GM21447 (cell line): ENCODE measurements at regions not wholly inside any gene's neighbourhood (a gene's known extent, or its start where the extent isn't known, plus 50 kb on each side); places are given as distances from the start of the nearest gene placed in this dataset.

ENCODE experiments used
- ATAC-seq: cut with Tn5 transposase; IDR thresholded peaks from one replicate; pipeline ENCODE4 v1.9.1; 2021; ENCODE audit not compliant: unreplicated experiment

DNA sequence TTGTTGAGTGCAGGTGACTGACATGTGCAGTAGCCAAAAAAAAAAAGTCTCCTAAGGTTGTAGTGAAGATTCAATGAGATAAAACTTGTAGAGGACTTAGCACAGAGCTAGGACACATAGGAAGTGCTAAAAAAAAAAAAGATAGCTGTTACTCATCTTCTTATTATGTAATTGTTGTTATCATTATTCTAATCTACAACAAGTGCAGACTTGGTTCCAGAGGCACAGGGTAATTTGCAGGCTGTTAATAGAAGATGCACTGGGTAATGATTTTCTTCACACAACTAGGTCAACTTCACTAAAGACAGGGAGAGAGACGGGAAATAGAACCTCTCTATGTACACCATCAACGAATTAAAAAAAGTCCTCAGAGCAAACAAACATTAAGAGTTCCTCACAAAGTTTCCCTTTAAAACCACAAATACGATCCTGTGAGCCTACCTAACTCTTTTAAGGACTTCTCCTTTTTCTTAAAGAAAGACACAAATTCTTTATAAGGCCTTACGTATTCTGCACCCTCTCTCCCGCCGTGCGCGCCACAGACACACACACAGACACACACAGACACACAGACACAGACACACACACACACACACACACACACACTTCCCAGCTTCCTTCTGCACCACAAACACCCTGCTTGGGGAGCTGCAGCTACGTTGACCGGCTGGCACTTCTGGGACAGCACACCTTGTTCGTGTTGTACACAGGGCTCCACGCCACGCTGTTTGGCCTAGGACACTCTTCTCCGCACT, 49.8 kb upstream of the GADD45A start:
- no peak for ATAC-seq
